Stimulated activated CD4-positive, alpha-beta T cell treated with anti-CD3 and anti-CD28 coated beads, Interleukin-2, amount 100 ng/mL, for 4 hours (primary cell): ENCODE measurements at regions not wholly inside any gene's neighbourhood (a gene's known extent, or its start where the extent isn't known, plus 50 kb on each side); places are given as distances from the start of the nearest gene placed in this dataset.
A peak's percentile ranks its signal among the peaks of the same experiment; 100 is the strongest.
"Not testable (repeated sequence)": the region's sequence is repeated elsewhere in the genome, so short reads cannot be mapped to it uniquely, and the experiment has no call there.

ENCODE experiments used
- DNase-seq: peaks from one replicate; pipeline ENCODE4 v3.0.0-alpha.2; 2020; ENCODE audit warnings: low read depth

GRCh38 chr20:52434453-52434852 lies 242.9 kb upstream of the ZFP64 start:
- no peak for DNase-seq

GRCh38 chr20:52434041-52434425 lies 242.5 kb upstream of the ZFP64 start:
- DNase-seq: no peak

- DNase-seq: no peak
Measured at GRCh38 chr20:52433326-52434040, 241.9 kb upstream of the ZFP64 start.

- no peak for DNase-seq
Measured at GRCh38 chr20:52432740-52433139, 241.2 kb upstream of the ZFP64 start.

GRCh38 chr20:52429029-52429428 lies 237.4 kb upstream of the ZFP64 start:
- no peak for DNase-seq

GRCh38 chr20:52427960-52428359 lies 236.4 kb upstream of the ZFP64 start:
- no peak for DNase-seq

GRCh38 chr20:52426856-52427255 lies 235.3 kb upstream of the ZFP64 start:
- no peak for DNase-seq

- no peak for DNase-seq
Measured at GRCh38 chr20:52425701-52426100, 234.1 kb upstream of the ZFP64 start.

- no peak for DNase-seq
Measured at GRCh38 chr20:52425253-52425652, 233.7 kb upstream of the ZFP64 start.

GRCh38 chr20:52424357-52424942 lies 232.9 kb upstream of the ZFP64 start:
- not testable (repeated sequence) for DNase-seq

GRCh38 chr20:52423536-52424140 lies 232.1 kb upstream of the ZFP64 start:
- not testable (repeated sequence) for DNase-seq

- DNase-seq: no peak
Measured at GRCh38 chr20:52422574-52423336, 231.2 kb upstream of the ZFP64 start.

GRCh38 chr20:52420805-52421204 lies 229.2 kb upstream of the ZFP64 start:
- DNase-seq: no peak

GRCh38 chr20:52419205-52419604 lies 227.6 kb upstream of the ZFP64 start:
- no peak for DNase-seq

- no peak for DNase-seq
Measured at GRCh38 chr20:52416953-52417352, 225.4 kb upstream of the ZFP64 start.

GRCh38 chr20:52411611-52412010 lies 220.0 kb upstream of the ZFP64 start:
- no peak for DNase-seq

GRCh38 chr20:52410731-52411234 lies 219.2 kb upstream of the ZFP64 start:
- DNase-seq: no peak

- peak; percentile 38 for DNase-seq
Measured at GRCh38 chr20:52410182-52410647, 218.6 kb upstream of the ZFP64 start.

- no peak for DNase-seq
Measured at GRCh38 chr20:52405986-52406385, 214.4 kb upstream of the ZFP64 start.

- no peak for DNase-seq
Measured at GRCh38 chr20:52405417-52405816, 213.8 kb upstream of the ZFP64 start.

- no peak for DNase-seq
Measured at GRCh38 chr20:52404671-52405070, 213.1 kb upstream of the ZFP64 start.

GRCh38 chr20:52402950-52403349 lies 211.4 kb upstream of the ZFP64 start:
- no peak for DNase-seq
